HG03103 (cell line): ENCODE measurements at regions not wholly inside any gene's neighbourhood (a gene's known extent, or its start where the extent isn't known, plus 50 kb on each side); places are given as distances from the start of the nearest gene placed in this dataset.
A peak's percentile ranks its signal among the peaks of the same experiment; 100 is the strongest.
"Not testable (repeated sequence)": the region's sequence is repeated elsewhere in the genome, so short reads cannot be mapped to it uniquely, and the experiment has no call there.

Experiments used
- ATAC-seq: cut with Tn5 transposase; IDR thresholded peaks from one replicate; pipeline ENCODE4 v1.9.1; 2021; ENCODE audit warnings: low read depth; ENCODE audit not compliant: unreplicated experiment

DNA sequence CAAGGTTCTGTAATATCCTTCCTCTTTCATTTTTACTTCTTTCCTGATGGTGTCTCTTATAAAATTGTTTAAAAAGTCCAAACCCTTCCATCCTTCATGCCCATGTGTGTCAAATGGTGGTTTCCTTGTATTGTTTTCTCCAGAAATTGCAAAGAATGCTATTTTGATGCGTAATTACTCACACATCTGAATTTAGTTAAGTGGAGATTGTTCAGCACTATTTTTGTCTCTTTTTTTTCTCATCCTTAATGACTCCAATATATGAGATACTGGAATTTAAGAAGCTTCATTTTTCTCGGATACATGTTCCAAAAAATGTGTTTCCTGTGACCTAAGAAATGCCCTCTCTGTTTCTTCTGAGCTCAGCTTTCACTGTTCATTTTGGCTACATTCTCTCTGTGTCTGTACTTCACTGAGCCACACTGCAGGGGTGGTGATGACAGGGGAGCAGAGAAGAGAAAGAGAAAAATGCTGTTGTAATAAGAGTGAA, 799.8 kb downstream of the DIPK2A start:
- no peak for ATAC-seq

DNA sequence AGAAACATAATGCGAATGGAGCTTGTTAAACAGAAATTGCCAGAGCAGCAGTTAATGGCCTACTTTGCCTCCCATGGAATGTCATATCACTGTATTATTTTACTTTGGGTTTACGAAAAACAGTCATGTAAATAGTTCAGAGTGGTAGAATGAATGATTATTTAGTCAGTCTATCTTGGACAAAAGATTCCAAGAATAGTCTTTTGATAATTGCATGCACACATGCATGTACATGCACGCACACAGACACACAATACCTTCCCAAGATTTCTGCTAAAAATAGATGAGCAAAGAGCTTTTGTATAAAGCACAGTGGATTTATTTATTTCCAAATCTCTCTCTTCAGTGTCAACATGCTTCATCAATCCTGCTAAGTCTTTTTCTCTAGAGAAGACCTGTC, 800.7 kb downstream of the DIPK2A start:
- no peak for ATAC-seq

DNA sequence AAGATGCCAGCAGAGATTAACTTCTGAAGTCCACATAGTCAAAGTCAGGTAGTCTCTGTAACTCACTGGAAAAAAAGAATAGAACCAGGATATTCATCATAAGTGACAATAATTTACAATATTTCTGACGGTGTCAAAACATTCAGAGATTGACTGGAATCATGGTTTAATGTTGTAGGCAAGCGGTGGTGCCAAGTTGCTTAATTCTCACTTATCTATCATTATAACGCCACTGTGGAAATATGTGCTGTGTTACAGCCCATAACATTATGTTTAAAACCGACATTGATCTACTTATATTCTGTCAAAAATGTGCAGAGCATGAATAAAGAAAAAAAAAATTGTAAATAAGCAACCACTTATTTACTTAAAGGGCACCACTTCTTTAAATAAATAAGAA, 801.7 kb downstream of the DIPK2A start:
- ATAC-seq, result no peak

DNA sequence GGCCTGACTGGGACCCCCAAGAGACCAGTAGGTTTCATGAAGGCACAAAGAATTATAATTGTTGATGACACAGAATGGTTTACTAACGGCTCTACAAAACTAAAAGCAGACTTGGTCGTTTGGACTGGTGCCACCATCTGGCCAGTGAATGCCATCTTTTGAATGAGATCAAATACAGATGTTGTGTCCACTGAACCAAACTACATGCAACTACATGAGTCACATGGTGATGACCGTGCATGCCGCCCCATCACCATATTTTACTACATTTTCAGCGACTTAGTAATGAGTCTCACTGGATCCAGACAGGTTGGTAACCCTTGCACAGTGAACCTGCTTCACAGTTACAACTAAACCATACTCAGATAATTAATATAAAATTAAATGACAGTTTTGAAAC, 803.3 kb downstream of the DIPK2A start:
- ATAC-seq, result no peak

DNA sequence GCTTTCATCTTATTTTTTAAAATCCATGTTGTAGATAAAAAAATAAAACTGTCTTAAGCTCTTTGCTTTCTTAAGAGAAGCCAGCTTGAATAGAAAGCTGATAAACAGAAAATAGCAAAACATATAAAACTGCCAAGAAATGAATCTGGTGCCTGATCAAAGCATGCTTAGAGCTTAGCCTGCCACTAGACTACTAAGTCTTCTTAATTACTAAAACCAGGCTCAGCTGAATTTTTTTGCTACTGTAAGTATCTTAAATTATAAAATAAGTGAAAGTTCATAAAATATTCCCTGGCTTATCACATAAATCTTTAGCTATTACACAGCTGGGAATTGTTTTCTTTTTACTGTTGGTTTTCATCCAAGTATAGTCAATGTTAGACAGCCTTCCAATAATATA, 803.9 kb downstream of the DIPK2A start:
- no peak for ATAC-seq

DNA sequence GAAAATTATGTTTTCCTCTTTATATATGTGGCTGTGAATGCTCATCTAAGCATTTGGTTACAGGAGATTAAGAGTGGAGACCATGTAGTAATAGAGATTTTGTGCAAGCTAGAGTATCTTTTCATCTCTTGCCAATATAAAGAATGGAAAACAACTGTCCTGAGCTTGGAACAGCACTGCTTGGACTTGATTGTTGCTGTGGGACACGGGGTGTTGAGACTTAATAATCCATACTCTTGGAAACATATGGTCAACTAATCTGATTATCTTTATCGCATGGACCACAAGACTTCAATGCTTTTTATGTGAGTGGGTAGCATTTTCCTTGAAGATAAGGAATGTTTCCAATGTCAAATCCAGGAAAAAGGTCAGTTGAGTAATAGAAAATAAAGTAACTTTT, 806.3 kb downstream of the DIPK2A start:
- ATAC-seq, result no peak

DNA sequence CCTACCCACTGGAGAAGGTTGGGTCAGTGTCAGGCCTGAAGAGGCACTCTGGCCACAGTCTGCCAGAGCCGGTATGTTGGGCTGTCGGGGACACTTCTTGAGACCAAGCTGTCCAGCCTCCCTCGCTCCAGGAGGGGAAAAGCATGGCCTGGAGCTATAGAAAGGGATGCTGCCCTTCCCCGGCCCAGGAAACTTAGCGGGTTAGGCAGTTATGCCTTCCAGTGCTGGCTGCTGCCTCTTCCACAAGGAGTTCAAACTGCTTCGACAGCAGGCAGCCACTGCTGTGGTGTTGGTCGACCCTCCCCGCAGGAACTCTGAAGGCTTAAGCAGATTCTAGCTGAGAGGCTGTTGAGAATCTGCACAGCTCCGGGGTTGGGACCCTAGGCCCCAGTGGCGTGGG, 819.4 kb downstream of the DIPK2A start:
- ATAC-seq, result no peak

DNA sequence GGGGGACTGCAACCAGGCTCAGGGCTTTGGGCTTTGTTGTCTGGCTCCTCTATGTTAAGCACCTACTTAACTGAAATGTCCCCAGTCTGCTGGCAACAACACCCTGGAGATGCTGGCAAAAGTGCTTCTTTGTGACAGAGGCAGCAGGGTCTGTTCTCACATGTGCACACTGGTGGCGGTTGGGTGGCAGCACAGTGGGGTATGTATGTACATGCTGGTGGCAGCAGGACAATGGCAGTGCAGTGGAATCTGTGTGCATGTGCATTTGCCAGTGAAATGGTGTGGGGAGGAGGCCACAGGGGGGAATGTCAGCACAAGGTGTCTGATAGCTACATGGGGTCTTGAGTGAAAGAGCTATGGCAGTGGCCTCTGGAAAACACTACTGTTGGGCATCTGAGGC, 830.3 kb downstream of the DIPK2A start:
- ATAC-seq, result no peak

DNA sequence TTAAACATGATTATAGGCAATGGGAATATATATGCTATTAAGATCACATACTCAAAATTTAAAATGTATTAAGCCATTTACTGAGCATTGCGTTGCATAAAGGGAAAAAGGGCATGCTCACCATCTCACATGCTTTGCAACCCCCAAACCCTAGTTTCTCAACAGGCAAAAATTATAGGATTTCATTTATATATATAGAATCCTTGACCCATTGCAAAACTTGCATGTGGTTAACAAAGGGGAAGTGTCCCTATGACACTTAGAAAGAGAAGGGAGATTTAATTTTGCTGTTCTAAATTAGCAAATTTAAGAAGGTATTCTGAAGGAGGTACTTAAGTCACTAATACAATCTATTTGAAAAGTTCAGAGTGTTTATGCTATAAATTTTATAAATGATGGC, 837.8 kb downstream of the DIPK2A start:
- peak; percentile 36 for ATAC-seq

DNA sequence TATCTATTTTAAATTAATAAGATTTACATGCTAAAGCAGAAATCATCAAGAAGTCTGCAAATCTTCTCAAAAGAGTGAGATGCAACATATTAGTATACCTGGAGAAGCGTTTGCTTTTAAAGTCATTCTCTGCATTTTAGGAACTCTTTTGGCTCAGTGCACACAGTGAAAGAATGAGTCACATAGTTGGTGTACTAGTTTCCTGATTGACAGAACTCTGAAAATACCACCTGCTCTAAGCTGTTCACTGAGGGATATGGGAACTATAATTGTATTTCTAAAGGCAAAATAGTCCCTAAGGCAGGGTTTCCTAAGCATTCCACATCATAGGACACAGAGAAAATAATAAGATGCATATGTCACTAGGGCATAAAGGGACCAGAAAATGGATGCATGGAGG, 838.5 kb downstream of the DIPK2A start:
- peak; percentile 96 for ATAC-seq

DNA sequence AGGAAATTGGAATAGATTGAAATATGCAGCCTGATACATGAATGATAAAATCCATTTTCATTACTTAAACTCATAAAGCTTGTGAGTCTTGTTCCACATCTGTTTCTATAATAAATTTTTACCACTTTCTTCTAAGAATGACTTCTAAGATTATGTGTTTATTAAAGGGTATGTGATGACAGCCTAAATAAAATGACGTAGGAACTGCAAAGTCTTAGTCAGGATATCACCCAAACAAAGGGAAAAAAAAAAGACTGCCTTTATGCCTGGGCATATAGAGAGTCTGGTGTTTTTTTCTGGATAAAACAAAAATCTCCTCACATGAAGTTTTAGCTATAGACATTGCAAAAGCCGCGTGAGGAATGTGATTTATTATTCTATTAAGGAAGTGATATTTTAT, 844.0 kb downstream of the DIPK2A start:
- ATAC-seq, result no peak

DNA sequence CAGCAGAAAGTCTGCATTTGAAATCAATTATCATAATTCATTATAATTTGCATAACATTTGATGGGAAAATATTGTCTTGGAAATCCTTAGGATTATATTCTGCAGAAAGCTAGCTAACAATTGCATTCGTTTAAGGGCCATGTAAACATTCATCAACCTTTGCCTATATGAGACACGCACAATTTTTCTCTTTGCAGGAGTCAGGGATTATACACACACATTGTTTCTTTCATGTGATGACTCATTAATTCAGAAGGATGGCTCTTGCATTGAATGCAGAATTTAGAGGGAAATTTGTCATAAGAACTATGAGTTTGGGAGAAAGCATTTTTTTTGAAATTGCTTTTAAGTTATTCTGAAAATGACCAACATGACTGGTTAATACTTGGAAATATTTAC, 844.7 kb downstream of the DIPK2A start:
- no peak for ATAC-seq

DNA sequence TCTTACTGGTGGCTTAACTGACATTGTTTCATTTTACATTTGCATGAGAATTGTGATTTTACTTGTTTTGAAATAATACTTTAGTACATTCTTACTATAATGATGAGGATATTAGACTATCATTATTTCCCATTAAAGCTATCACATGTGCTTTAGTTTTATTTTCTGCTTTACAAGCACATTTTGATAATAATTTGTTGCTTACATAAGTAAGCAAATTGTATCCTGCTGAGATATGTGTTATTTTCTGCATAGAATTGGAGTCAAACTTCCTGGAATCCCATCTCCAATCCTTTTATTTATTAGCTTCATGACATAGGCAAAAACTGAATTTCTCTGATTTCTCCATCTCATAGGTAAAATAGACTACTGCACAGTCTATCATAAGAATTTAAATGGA, 847.4 kb downstream of the DIPK2A start:
- no peak for ATAC-seq

DNA sequence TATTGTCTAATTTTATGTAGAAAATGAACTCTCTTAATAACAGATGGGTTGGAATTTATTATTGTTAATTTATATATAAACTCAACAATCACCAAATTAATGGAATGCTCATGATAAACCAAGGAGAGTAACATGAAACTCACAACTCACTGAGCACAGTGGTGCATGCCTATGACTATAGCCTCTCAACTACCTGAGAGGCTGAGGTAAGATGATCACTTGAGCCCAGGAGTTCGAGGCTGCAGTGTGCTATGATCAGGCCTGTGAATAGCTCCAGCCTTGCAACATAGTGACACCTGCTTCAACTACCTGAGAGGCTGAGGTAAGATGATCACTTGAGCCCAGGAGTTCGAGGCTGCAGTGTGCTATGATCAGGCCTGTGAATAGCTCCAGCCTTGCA, 848.6 kb downstream of the DIPK2A start:
- ATAC-seq, result not testable (repeated sequence)

DNA sequence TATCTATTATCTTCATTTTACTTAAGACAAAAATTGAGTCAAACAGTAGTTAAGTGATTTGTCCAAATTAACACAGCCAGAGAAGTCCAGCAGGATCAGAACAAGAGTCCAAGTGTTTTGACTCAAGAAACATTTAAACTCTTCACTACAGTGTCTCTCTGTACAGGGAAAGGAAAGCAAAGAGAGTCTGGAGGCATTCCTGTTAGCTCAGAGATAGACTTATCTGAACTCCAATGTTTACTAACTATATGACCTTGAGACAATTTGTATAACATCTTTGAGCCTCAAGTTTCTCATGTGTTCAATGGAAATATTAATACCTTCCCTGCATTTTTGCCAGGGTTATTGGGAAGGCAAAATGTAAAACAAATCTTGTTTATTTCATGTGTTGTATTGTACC, 849.1 kb downstream of the DIPK2A start:
- ATAC-seq, result no peak

DNA sequence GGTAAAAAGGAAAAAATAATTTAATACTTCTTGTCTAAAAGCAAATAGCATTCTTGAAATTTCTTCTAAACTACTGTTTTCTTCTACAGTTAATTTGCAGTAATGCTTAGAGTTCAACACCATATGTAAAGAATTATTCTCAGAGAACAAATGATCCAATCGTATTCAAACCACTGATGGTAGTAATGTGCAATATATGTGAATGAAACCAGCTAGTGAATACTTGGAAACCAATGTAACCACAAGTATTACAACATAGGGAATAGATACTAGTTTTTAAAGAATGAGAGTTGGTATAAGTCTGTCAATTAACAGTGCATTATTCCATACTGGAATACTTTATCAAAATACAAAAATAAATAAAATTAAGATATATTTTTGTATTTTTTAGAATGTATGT, 850.0 kb downstream of the DIPK2A start:
- no peak for ATAC-seq

DNA sequence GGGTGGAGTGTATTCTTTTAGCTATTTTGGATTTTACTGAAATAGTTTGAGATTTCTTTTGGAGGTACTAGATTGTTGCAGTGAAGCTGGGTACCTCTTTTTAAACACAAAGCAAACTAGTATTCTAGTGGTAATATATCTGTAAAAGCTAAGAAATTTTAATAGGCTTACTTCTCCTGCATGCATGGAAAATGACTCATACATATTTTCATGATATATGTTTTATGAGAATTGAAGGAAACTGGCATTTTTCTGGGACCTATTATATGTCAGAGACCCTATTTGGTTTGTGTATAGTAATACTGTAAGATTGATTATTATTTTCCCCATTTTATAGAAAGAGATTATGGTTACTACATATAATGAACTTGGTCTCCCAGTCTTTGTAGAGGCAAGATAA, 851.0 kb downstream of the DIPK2A start:
- no peak for ATAC-seq

DNA sequence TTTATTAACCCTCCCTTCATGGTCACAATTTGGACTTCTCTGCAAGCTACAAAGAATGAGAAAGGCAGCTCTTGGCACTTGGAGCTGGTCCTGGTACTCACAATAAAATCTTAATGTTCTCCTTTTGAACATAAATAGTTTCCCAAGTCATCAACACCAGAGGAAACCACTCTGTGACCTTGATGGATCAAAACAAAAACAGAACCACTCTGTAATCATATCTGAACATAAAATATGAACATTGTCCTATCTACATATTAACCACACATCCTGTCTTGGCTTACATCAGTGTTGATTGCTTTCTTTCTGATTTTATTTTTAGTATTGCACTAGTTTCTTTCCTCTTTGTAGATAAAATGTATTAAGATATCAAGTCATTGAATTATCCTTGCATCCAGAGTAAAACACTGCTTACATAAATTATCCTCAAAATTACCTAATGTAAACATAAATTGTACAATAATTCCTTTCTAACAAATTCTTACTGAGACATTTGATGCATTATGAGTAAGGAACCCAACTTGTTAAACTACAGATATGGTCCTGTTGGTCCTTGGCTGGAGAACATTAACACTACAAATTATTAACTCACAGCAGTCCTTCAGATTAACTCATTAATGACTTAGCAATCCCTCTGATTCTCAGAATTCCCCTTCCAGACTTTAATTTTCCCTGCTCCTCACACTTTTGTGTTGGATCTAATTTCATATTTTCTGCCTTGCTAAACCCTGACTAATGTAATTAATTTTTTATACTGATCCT, 860.5 kb downstream of the DIPK2A start:
- ATAC-seq, result no peak

DNA sequence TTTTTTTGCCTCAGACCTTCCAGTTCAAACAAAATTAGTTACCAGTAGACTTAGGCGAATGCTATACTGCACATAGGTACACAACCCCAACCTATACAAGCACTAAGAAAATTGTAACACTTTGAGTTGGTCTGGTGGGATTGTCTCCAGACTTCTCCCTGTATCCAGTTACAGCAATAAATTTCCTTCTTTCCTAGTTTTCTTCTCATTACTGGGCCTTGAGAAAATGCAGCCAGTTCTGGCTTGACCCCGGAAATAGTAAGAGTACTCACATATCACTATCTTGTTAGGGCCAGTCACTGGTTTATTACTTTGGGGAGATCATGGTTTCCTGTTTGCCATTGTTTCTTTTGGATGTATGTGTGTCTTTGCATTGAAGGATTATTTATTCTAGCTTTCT, 868.4 kb downstream of the DIPK2A start:
- no peak for ATAC-seq

DNA sequence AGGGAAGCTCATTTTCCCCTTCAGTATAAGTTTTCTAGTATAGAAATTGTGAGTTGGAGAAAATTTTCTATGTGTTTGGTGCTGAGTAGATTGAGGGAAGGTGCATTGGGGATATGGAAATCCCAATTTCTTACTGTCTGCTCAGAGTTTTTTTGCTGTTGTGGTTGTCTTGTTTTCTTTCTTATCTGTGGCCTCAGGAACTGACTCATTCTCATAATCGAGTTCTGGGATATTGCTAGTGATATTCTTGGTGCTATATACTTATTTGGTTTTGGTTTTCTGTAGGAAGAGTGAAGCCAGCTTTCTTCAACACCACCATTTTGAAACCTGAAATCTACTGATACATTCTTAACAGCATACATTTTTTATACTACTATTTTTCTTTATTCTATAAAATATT, 869.2 kb downstream of the DIPK2A start:
- no peak for ATAC-seq

DNA sequence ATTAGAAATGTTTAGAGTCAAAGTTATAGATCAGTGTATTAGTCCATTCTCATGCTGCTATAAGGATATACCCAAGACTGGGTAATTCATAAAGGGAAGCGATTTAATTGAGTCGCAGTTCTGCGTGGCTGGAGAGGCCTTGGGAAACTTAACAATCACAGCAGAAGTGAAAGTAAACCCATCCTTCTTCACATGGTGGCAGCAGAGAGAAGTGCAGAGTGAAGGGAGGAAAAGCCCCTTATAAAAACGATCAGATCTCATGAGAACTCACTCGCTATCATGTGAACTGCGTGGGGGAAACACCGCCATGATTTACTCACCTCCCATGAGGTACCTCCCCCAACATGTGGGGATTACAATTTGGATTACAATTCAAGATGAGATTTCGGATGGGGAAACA, 871.5 kb downstream of the DIPK2A start:
- no peak for ATAC-seq

DNA sequence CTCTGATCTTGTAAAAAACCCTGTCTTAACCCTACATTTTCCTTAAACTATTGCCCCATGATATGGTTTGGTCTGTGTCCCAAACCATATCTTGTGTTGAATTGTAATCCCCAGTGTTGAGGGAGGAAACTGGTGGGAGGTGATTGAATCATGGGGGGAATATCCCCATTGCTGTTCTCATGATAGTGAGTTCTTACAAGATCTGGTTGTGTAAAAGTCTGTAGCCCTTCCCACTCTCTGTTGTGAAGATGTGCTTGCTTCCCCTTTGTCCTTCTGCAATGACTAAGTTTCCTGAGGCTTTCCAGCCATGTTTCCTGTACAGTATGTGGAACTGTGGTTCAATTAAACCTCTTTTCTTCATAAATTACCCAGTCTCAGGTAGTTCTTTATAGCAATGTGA, 881.4 kb downstream of the DIPK2A start:
- ATAC-seq, result no peak

DNA sequence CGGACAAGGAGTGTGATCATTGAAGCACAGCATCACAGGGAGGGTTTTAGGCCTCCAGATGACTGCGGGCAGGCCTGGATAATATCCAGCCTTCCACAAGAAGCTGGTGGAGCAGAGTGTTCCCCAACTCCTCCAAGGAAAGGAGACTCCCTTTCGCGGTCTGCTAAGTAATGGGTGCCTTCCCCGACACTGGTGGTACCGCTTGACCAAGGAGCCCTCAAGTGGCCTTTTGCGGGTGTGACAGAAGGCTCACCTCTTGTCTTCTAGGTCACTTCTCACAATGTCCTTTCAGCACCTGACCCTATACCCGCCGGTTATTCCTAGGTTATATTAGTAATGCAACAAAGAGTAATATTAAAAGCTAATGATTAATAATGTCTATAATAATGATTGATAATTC, 882.4 kb downstream of the DIPK2A start:
- ATAC-seq, result not testable (repeated sequence)
